Head of caudate nucleus (tissue), 42 donors: ENCODE measurements at regions not wholly inside any gene's neighbourhood (a gene's known extent, or its start where the extent isn't known, plus 50 kb on each side); places are given as distances from the start of the nearest gene placed in this dataset.
"Not testable (repeated sequence)": the region's sequence is repeated elsewhere in the genome, so short reads cannot be mapped to it uniquely, and the experiment has no call there.

Source experiments
- DNase-seq, 42 donors: peaks; one replicate each; pipeline versions ENCODE4 v3.0.0 to v3.0.0-alpha.2; 2020 to 2021; ENCODE audit warnings: mixed read lengths in 7 of 42
- intact Hi-C: fragments of 100-400 bp; cut with DNase I; formaldehyde crosslinking; loops from one replicate; pipeline ENCODE4 v1.15.0; 2022

- intact Hi-C loops = no loop called here
- no peak for DNase-seq
These were observed 509.2 kb upstream of the SOX11 start for GRCh38 chr2:5183031-5183430.

GRCh38 chr2:5187283-5187682, 504.9 kb upstream of the SOX11 start:
- intact Hi-C loops = no loop called here
- no peak for DNase-seq

GRCh38 chr2:5188636-5189035, 503.5 kb upstream of the SOX11 start:
- intact Hi-C loops = no loop called here
- no peak for DNase-seq

GRCh38 chr2:5190023-5190422, 502.2 kb upstream of the SOX11 start:
- intact Hi-C loops = no loop called here
- no peak for DNase-seq

GRCh38 chr2:5195636-5196035, 496.5 kb upstream of the SOX11 start:
- no peak for DNase-seq
- intact Hi-C loops = no loop called here

GRCh38 chr2:5203134-5203755, 488.9 kb upstream of the SOX11 start:
- intact Hi-C loops = no loop called here

GRCh38 chr2:5206742-5207141, 485.4 kb upstream of the SOX11 start:
- intact Hi-C loops, DNase-seq: not testable (repeated sequence)

More at GRCh38 chr2:5203134-5203755, 488.9 kb upstream of the SOX11 start:
- DNase-seq = no peak

GRCh38 chr2:5215989-5216607, 476.1 kb upstream of the SOX11 start:
- intact Hi-C loops = no loop called here
- DNase-seq = no peak

GRCh38 chr2:5227062-5227699, 465.0 kb upstream of the SOX11 start:
- no peak for DNase-seq
- intact Hi-C loops = no loop called here

GRCh38 chr2:5229574-5229973, 462.6 kb upstream of the SOX11 start:
- intact Hi-C loops = no loop called here
- no peak for DNase-seq

GRCh38 chr2:5230444-5230843, 461.7 kb upstream of the SOX11 start:
- DNase-seq = no peak
- intact Hi-C loops = no loop called here

- intact Hi-C loops = no loop called here
- no peak for DNase-seq
These were observed 461.3 kb upstream of the SOX11 start for GRCh38 chr2:5230855-5231254.

GRCh38 chr2:5231287-5231686, 460.9 kb upstream of the SOX11 start:
- intact Hi-C loops = no loop called here
- DNase-seq = no peak

- DNase-seq = no peak
- intact Hi-C loops = no loop called here
These were observed 457.6 kb upstream of the SOX11 start for GRCh38 chr2:5234563-5234962.

GRCh38 chr2:5235701-5236100, 456.5 kb upstream of the SOX11 start:
- intact Hi-C loops = no loop called here
- DNase-seq = no peak

- intact Hi-C loops = no loop called here
These were observed 455.9 kb upstream of the SOX11 start for GRCh38 chr2:5236249-5236648.

GRCh38 chr2:5242751-5243150, 449.4 kb upstream of the SOX11 start:
- intact Hi-C loops = no loop called here
- DNase-seq = no peak

More at GRCh38 chr2:5236249-5236648, 455.9 kb upstream of the SOX11 start:
- DNase-seq = peak in 3 of 42 donors; percentile 1 to 2 (median 2)

- intact Hi-C loops = no loop called here
- DNase-seq = no peak
These were observed 441.7 kb upstream of the SOX11 start for GRCh38 chr2:5250482-5250881.

GRCh38 chr2:5253263-5253662, 438.9 kb upstream of the SOX11 start:
- no peak for DNase-seq
- intact Hi-C loops = no loop called here

- intact Hi-C loops = no loop called here
- no peak for DNase-seq
These were observed 437.3 kb upstream of the SOX11 start for GRCh38 chr2:5254791-5255332.

- intact Hi-C loops = no loop called here
- DNase-seq = no peak
These were observed 428.9 kb upstream of the SOX11 start for GRCh38 chr2:5263291-5263690.
